GM10266 (cell line): ENCODE measurements at regions not wholly inside any gene's neighbourhood (a gene's known extent, or its start where the extent isn't known, plus 50 kb on each side); places are given as distances from the start of the nearest gene placed in this dataset.

ENCODE experiments used
- DNase-seq: peaks from one replicate; pipeline ENCODE4 v3.0.0; 2012; ENCODE audit errors: extremely low spot score
- CTCF ChIP-seq: IDR thresholded peaks from 2 replicates; pipeline ENCODE4 v1.5.1; 2012; ENCODE audit warnings: mild to moderate bottlenecking, low read depth; ENCODE audit not compliant: control insufficient read depth, insufficient read depth; ENCODE audit errors: missing control alignments

GRCh38 chrX:40468033-40468846 is 112.5 kb upstream of the ATP6AP2 start:
- TF ChIP-seq CTCF, result peak; percentile 53
- DNase-seq, result peak; percentile 45

GRCh38 chrX:40467454-40467853 is 113.3 kb upstream of the ATP6AP2 start:
- TF ChIP-seq CTCF, result no peak
- DNase-seq, result no peak

- no peak for DNase-seq
- TF ChIP-seq CTCF, result no peak
Measured at GRCh38 chrX:40465735-40466551, 114.8 kb upstream of the ATP6AP2 start.

- TF ChIP-seq CTCF, result no peak
- no peak for DNase-seq
Measured at GRCh38 chrX:40462795-40463194, 118.0 kb upstream of the ATP6AP2 start.

GRCh38 chrX:40460926-40461325 is 119.8 kb upstream of the ATP6AP2 start:
- no peak for TF ChIP-seq CTCF
- DNase-seq, result no peak

- TF ChIP-seq CTCF, result no peak
- no peak for DNase-seq
Measured at GRCh38 chrX:40459571-40460158, 121.1 kb upstream of the ATP6AP2 start.
